ENCODE measurements at regions not wholly inside any gene's neighbourhood (a gene's known extent, or its start where the extent isn't known, plus 50 kb on each side); places are given as distances from the start of the nearest gene placed in this dataset.

- TF ChIP-seq CTCF (IDR thresholded peaks at IDR 0.05; ENCODE audit: low read depth, low read length) (no peak), POLR2A (IDR thresholded peaks at IDR 0.05; ENCODE audit: extremely low read depth, insufficient read length) (no peak), MAX (IDR thresholded peaks at IDR 0.05; ENCODE audit: low read depth, low read length) (no peak), MYC (IDR thresholded peaks at IDR 0.05; ENCODE audit: low read depth, low read length) (no peak)
Measured at GRCh38 chr10:36703179-36703578, 422.2 kb upstream of the ANKRD30A start.
